Fibroblast of peridontal ligament (primary cell): ENCODE measurements at regions not wholly inside any gene's neighbourhood (a gene's known extent, or its start where the extent isn't known, plus 50 kb on each side); places are given as distances from the start of the nearest gene placed in this dataset.

Source experiments
- DNase-seq: peaks from one replicate; pipeline ENCODE4 v3.0.0-alpha.2; 2010; ENCODE audit errors: extremely low read depth

DNA sequence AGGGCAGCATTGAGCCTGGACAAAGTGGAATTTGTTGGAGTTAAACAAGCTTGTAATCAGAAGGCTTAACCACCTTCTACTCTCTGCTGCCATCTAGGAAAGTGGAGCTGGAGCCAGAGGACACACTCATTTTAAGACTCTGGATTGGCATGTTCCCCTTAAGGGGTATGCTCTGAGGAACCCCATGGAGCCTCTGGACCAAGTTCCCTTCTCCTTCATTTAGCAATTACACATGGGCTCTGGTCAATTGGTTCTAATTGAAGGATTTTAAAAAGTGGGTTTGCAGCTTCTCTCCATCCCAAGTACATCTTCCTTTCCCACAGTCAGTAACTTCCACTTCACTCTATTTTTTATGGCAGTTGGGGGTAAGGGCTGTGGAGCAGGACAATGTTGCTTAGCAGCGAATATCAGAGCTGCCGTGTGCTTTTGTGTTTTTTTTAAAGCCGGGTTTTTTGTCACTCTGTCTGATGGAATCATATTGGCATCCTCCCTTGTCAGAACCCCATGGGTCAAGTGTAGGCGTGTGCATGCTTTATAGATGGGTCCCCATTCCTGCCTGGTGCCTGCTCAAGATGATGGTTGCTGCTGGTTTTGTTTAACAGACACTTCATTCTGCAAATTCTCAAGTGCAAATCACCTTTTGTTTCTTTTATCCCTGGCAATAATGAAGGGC, 330.7 kb upstream of the ADAMTSL1 start:
- DNase-seq: no peak

DNA sequence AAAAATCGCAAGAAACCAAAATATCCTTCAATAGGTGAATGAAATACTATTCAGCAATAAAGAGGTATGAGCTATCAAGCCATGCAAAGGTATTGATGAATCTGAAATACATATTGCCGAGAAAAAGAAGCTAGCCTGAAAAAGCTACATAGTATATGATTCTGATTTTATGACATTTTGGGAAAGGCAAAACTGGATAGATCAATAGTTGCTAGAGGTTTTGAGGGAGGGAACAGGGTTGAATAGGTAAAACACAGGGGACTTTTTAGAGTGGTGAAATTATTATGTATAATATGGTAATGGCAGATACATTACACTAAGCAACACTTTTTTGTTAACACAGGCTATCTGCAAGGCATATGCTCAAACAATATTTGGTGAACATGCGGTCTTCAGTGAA, 327.6 kb upstream of the ADAMTSL1 start:
- DNase-seq: no peak

DNA sequence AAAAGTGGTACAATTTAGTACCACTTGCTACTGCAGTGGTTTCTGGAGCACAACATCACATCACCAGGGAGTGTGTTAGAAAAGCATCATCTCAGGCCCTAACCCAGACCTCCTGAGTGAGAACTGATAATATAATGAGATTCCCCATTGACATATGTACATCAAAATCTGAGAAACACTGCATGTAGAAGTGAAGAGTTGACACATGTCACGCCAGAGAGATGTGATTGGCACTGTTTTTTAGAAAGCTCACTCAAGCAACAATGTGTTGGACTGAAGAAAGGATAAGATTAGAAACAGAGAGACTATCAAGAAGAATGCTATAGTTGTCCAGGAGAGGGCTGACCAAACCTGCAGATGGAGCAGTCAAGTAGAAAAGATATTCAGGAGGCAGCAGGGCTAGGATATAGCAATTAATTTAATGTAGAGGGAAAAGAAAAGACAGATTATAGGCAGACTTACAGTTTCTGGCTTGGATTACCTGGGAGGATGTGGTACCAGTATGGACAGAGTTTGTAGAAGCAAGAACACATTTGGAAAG, 324.4 kb upstream of the ADAMTSL1 start:
- peak; percentile 20 for DNase-seq

DNA sequence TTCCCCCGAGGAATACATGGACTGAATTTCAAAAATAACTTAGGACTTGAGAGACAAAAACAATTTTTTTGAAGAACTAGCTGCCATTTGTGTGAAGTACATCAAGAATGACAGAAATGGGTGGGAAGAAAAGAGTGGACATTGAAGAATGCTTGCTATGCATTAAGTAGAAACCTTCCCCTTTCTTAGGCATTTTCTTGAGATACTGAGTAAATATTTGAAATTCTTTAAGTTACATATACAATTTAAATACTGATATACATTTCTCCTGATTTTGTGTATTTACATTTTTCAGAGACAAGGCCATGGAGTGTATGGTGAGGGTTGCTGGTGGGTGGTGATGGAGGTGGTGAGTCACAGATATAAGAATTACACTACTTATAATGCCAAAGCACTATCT, 319.3 kb upstream of the ADAMTSL1 start:
- no peak for DNase-seq

DNA sequence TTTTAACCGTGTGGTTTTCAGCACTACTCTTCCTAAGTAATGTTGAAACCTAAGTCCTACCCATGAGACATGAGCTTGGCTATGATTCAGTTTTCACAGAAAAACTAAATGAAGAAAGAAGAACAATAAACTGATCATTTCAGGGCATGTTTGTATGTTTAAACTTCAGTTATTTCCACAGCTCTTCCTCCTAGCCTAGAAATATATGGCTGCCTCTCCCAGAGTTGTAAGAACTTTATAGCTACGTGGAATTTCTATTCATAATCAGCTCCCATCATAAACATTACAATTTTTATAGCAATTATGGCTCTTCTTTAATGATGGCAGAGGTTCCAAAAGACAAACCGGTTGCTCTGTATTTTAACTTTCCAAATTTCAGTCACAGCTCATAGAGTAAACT, 314.7 kb upstream of the ADAMTSL1 start:
- DNase-seq: no peak

DNA sequence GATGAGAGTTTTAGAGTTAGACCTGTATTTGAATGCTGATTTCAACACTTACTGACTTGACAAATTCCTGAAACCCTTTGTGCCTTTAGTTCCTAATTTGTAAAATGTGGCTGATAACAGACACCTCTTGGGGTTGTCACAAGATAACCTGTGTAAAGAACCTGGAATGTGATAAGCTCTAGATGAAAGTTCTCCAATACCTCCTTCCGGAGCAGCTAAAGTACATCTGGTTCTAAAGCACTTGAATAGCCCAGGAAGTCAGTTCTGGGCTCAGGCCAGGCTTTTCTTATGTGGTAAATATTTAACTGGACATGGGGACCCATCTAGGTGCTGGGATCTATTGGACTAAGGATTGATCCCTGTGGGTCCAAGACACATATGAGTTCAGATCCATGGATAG, 310.8 kb upstream of the ADAMTSL1 start:
- no peak for DNase-seq

DNA sequence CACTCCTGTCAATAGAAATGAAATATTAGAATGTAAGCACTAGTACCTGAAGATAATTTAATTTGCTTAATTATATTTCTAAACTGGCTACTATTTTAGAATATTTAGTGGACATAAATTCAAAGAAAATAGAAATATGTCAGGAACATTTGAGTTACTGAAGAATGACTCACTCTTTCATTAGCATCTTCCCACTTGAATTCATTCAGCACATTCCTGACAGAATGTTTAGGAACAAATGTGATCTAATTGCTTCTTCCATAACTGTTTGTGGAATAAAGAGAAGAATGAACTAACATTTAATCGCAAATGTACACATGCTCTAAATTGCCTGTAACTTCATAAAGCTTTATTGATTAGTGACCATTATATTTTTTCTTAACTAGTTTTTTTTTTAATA, 306.2 kb upstream of the ADAMTSL1 start:
- no peak for DNase-seq

DNA sequence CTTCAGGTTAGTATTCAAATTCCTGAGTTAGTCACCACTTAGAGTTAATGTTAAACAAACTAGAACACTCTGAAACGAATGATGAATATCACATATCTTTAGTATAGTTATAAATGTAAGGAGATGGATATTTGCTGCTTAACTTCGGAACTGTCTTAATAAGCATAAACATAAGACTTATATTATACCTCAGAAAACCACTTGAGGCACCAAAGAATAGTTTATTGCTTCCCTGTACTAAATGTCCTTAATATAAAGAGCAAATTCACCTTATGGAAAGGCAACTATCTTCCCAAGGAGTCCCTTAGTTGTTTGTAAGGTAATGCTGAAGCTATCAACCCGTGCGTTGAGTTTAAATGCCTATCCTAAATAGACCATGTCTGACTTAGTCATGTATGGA, 300.0 kb upstream of the ADAMTSL1 start:
- DNase-seq: no peak

DNA sequence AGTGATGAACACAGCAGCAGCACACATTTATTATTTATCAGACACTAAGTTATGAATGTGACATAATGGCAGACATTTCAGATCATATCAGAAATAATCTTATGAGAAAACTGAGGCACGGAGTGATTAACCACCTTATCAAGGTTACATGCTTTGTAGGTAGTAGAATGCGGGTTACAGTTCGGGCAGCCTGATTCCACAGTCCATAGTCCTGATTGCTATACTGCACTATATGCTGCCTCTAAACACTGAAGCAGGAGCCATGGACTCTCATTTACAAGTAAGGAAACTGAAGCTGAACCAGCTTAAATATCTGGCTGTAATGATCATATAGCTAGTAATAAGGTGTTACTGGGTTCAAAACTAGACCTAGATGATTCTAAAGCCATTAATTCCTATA, 291.3 kb upstream of the ADAMTSL1 start:
- no peak for DNase-seq

DNA sequence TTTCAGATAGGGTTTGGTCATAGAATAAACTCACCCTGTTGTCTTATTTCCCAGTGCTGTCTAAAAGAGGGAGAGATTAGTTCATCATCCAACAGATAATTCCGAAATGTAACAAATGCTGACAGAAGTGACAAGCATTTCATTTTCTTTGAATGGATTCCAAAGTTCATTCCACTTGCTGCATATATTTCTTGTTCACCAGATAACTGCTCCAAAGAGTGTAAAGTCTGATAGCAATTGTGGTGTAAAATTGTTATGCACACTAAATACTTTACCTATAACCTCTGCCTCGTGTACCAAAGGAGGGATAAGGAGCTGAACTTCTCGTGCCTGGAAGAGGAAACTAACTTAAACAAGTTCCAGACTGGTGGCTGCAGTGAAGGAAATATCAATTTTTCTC, 290.0 kb upstream of the ADAMTSL1 start:
- DNase-seq: no peak

DNA sequence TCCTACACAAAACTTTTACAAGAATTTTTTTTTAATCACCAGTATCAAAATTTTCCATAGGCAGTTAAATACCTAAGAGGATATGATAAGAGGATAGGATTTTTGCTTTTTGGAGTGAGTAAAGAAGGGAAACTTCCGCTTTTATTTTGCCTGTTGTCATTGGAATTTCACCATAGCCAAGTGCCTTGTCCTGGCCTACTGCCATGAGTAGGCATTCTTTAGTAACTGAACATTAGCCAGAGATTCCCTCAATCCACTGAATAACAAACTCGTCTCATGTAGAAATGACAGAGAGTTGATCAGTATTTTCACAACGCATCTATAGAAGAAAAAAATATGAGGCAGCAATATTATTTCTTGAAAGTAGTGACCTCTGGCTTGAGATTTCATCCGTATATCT, 289.6 kb upstream of the ADAMTSL1 start:
- DNase-seq: no peak

DNA sequence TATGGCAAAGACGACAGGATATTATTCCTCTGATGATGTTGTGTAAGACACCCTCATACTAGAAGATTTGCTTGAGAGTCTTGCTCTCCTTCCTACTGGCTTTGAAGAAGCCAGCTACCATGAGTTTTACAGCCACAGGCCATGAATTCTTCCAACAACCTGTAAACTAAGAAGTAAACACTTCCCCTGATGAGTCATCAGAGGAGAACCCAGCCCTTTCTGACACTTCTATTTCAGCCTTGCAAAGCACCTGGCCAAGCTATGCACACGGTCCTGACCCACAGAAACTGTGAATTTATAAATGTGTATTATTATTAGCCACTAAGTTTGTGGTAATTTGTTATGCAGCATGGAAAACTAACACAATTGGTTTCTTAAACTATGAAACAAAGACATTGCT, 288.8 kb upstream of the ADAMTSL1 start:
- DNase-seq: no peak

DNA sequence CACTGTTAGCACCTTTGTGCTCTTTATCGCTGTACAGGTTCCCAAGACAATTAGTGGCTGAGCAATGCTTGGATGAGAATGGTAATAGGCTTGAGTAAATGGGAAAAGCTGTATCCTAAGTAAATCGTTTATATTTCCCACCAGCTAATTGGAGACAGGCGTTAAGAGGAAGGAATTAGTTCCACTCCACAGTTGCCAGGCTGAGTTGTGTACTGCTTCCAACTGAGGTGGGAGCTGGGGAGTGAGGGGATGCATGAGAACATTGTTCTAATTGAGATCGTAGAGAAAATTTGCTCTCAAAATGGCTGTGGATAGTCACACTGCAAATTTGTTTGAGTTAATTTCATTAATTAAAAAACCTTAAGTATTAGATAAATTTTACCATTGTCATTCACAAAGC, 285.0 kb upstream of the ADAMTSL1 start:
- DNase-seq: no peak

DNA sequence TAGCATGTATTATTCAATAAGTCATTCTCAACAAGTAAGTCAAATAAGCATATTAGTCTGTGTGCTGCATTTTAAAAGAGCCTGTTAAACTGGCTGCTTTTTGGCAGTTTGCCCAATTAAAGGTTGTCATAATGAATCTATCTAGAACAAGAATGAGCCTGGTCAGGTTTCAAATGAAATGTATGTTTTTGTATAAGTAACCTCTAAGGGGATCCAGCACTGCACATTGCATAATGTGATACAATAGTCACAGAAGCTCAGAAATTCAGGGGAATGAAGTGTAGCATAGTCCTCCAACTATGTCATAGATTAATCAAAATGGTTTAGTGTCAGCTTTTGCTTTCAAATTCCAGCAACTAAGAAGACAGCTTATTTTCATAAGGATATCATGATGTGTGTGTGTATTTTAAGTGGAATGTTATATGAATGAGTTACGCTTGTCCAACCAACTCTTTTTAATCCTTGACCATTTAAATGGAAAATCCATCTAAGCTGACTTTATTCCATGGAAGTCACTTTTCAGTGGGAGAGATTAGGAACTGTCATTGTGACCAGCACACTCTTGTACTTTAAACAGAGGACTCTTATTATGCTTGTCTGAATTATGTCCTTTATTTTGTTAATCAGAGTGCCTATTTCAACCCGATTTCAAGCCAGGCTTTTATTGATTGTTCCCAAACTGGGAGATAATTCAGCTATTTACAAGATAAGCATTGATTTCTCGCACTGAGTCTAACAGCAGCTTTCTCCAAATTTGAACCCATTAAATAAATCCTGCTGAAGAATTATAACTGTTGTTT, 283.9 kb upstream of the ADAMTSL1 start:
- DNase-seq: no peak

DNA sequence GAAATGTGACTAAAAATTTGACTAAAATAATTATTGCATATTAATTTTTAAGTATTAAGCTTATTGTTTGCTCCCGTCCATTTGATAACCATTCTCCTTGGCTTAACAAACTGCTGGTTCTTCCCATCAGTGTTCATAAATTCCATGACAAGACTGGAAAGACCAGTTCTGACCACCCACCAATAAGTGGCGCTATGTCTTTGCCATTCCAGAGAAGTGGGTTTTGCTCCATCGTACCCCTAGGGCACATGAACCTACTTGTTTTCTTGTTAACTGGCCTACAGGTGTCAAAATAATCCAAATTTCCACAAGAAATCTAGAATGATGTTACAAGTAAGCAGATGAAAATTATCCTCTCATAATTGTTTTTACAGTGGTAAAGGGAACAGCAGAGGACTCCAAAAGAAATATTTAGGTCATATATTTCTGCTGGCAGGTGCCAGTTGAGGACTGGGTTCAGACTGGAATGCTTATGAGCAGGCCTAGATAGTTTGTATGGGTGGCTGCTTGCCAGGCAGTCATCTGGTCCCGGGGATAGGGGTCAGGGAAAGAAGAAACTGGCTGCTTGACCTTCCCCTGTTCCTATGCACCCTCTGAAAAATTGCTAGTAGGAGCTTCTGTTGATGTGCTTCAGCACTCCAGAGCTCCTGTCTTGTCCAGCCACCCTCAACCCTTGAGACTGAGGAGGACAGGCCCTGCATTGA, 283.1 kb upstream of the ADAMTSL1 start:
- no peak for DNase-seq

DNA sequence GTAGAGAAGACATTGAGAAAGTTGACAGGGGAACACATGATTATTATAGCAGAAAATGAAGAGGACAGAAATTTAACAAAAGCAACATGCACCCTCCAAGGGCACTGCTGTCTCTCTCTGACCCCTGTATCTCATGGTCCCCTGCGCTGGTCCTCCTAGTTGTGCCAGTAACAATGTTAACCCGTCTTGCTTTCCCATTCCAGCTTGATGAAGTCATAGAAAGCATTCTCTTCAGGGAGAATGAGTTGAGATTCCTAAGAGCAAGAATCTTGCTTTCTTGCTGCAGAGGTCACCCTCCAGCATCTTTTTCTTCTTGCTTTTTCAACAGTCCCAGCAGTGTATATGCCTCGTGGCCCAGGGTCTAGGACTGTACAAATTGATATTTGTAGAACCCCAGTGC, 279.6 kb upstream of the ADAMTSL1 start:
- DNase-seq: no peak

DNA sequence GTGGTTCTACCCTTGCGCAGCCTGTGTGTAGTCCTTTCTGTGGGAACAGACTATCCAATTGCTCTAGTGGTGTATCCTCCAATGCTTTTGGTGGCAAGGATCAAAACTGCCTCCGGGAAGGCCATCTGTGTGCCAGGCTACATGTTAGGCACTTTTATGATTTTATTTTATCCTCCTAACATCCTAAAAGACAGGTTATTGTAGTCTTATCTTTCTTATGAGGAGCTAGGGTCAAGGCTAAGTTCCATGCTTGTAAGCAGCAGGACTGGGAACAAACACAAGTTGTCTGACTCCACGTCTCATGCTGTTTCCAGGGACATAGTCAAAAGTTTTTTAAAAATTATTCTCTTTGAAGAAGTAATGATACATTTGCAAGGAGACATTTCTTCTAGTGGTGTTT, 278.7 kb upstream of the ADAMTSL1 start:
- no peak for DNase-seq

DNA sequence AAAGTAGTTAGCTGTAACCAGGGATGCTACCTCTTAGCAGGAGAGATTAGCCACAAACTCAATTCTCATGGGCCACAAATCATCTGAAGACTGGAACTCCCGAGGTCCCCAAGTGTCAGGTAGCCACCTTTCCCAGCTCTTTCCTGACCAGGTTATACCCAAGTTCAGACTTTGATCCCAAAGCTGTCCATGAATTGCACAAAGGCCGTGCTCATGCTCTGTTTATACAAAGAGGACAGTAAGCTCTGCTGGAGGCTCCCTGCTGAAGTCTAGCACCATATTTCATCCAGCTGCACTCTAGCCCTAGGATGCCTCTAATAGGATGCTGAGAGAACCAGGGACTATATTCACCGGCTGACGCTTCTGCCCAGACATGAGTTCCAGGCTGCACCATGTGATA, 271.0 kb upstream of the ADAMTSL1 start:
- no peak for DNase-seq

DNA sequence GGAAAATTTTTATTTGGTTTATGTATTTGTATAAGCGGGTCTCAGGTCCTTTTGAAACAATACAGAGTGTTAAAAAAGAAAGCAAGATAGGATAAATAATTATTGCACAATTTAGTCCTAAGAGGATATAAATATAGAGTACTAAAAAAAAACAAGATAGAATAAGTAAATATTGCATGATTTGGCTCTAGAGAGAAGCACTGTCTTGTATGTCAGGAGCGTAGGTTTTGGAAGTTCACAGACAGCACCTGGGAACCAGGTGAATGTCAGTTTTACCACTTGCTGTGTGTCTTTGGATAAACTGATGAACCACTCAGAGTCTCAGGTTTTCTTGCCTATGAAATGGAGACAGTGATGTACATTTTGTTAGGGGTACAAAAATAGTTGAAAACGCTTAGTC, 266.2 kb upstream of the ADAMTSL1 start:
- no peak for DNase-seq

DNA sequence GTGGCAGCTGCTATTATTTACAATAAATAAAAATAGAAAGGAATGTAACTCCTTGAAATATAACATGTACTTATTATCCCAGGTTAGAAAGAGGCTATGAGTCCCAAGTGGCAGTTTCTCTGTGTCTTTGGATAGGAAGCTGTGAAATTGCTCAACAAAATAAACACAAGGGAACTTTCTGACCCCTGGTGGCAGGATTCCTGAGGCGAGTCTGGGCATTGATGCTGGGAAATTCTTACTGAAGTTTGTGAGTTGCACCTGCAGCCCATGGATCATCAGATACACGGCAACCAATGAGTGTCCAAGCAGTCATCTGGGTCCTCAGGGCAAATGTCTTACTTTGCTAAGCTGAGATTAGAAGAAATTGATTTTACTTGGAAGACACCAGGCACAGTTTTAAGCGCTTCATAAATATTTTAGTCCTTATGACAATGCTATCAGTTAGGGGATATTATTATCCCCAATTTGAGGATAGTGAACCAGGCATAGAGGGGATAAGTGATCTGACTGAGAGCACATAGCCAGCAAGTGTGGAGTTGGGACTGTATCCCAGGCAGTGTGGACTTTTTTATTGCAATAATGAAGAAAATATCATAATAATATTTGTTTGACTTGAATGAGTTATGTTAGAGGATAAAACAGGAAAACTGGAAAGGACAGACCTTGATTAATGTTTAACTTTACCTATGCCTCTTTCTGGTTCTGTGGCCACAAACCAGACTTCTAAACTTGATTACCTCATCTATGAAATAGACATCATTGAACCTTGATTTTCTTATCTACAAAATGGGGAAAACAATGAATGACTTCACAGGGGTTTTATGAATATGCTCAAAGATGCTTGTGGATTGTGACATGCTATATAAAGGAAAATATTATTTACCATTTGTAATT, 265.5 kb upstream of the ADAMTSL1 start:
- peak; percentile 29 for DNase-seq

DNA sequence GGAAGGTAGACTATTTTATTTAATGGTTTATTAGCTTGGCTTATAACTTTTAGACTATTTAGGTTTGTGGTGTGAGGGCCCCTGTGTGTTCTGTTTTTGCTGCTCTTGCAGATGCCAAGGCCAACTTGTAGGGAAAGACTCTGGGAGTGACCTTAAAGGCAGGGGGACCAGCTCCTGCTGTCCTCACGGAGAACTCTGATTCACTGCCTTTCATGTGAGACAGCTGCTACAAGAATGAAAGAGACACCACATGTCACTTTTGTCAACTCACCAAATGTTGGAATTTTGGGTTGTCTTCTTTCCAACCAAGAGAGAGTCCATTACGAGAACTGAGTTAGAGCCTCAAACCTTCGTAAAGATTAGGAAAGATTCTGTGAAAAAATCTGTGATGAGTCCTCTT, 258.3 kb upstream of the ADAMTSL1 start:
- no peak for DNase-seq

DNA sequence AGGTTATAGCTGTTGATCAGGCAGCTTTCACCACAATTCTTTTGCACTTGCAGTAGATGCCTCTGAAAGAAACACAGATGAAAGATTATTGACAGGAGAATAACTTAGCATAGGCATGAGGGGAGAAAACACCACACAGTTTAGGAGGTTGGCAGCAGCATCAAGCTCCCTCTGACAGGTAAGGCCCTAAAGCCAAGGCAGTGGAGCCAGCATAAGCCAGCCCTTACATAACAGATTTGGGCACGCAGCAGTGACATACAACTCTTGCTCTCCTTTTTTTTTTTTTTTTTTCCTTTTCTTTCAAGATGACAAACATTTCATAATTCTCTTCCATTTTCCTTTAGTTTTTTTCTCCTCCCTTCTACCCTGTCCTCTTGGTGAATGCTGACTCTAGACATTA, 257.6 kb upstream of the ADAMTSL1 start:
- DNase-seq: no peak
